Ureter (tissue), 1 donor: ENCODE measurements at regions not wholly inside any gene's neighbourhood (a gene's known extent, or its start where the extent isn't known, plus 50 kb on each side); places are given as distances from the start of the nearest gene placed in this dataset.
"Not testable (repeated sequence)": the region's sequence is repeated elsewhere in the genome, so short reads cannot be mapped to it uniquely, and the experiment has no call there.

Experiments
- DNase-seq: peaks from one replicate; pipeline ENCODE4 v3.0.0-alpha.2; 2020; ENCODE audit warnings: low spot score
- donor health status: DM: yes; HTN: yes; CAD: no.

DNA sequence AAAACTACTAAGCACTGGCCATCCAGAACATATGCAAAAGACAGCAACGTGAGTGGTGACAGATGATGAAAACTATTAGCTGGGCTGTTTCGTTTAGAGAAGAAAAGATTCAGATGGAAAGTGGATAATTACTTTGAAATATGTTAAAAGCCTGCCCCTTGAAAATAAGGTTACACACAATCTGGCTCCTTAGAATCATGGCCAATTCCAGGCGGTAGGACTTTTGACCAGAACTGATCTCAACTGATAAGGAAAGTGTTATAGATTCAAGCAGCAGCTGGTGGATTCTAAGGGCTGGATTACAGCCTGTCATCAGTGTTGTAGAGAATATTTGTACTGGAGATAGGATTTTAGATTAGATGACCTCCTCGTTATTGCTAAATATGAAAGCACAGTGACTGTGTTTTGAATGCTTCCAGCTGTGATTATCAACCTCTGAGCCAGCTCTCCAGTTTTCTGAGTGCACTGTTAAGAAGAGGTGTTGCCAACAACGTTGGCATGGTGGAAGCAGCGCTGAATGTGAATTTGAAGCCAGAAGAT, 75.1 kb downstream of the KBTBD2 start:
- not testable (repeated sequence) for DNase-seq

DNA sequence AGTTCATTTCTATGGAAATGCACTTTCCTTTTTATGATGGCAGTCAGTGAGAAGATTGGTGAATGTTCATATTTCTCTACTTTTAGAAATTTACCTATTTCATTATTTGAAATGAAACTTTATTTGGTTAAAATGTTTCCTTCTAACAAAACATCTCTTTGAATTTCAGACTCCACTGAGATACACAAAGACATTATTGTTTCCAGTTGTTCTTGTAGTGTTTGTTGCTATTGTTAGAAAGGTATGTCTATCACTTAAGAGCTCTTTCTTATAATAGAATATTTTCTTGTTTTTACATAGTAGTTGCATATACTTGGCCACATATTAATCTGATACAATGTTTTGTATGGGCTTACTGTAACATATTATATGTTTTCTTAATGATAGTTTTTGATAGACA, 76.8 kb downstream of the KBTBD2 start:
- DNase-seq: not testable (repeated sequence)

DNA sequence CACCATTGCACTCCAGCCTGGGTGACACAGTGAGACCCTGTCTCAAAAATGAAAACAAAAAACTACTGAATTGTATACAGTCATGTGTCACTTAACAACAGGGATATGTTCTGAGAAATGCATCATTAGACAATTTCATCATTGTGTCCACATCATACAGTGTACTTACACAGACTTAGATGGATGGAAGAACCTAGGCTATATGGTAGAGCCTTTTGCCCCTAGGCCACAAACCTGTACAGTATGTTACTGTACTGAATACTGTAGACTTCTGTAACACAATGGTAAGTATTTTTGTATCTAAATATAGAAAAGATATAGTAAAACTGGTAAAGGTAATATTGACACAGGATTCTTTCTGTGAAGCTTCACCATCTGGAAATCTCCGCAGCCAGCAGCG, 81.7 kb downstream of the KBTBD2 start:
- DNase-seq: no peak

DNA sequence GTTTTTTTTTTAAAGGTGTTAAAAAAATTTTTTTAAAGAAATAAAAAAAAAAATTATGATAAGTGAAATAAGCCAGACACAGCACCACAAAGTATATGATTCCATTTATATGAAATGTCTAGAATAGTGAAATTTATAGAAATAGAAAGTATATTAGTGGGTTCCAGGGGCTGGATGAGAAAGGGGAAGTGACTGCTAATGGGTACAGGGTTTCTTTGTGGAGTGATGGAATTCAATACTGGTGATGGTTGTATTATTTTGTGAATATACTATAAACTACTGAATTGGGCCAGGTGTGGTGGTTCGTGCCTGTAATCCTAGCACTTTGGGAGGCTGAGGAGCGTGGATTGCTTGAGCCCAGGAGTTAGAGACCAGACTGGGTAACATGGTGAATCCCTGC, 82.2 kb downstream of the KBTBD2 start:
- DNase-seq: no peak

DNA sequence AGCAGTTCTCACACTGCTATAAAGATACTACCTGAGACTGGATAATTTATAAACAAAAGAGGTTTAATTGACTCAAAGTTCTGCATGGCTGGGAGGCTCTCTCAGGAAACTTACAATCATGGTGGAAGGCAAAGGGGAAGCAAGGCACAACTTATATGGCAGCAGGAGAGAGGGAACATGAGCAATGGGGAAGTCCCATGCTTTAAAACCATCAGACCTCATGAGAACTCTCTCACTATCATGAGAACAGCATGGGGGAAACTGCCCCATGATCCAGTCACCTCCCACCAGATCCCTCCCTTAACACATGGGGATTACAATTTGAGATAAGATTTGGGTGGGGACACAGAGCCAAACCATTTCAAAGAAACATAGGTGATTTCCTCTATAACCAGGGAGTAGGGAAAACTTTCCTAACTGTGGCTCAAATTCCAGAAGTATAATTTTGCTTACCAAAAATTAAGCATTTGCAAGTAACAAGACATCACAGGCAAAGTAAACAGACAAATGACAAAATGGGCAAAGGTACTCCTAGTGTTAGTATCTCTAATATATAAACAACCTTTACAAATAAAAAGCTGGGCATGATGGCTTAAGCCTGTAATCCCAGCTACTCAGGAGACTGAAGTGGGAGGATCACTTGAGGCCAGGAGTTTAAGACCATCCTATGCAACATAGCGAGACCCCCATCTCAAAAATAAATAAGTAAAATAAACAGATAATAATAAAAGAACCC, 88.0 kb downstream of the KBTBD2 start:
- no peak for DNase-seq

DNA sequence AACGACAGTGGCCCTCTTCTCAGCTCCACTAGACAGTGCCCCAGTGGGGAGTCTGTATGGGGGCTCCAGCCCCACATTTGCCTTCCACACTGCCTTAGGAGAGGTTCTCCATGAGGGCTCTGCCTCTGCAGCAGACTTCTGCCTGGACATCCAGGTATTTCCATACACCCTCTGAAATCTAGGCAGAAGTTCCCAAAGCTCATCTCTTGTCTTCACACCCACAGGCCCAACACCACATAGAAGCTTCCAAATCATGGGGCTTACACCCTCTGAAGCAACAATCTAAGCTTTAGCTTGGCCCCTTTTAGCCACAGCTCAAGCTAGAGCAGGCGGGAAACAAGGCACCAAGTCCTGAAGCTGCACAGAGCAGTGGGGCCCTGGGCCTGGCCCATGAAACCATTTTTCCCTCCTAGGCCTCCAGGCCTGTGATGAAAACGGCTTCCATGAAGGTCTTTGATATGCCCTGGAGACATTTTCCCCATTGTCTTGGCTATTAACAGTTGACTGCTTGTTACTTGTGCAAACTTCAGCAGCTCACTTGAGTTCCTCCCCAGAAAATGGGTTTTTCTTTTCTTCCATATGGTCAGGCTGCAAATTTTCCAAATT, 89.2 kb downstream of the KBTBD2 start:
- no peak for DNase-seq

DNA sequence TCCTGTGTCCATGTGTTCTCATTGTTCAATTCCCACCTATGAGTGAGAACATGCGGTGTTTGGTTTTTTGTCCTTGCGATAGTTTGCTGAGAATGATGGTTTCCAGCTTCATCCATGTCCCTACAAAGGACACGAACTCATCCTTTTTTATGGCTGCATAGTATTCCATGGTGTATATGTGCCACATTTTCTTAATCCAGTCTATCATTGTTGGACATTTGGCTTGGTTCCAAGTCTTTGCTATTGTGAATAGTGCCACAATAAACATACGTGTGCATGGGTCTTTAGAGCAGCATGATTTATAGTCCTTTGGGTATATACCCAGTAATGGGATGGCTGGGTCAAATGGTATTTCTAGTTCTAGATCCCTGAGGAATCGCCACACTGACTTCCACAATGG, 98.5 kb downstream of the KBTBD2 start:
- DNase-seq: not testable (repeated sequence)

DNA sequence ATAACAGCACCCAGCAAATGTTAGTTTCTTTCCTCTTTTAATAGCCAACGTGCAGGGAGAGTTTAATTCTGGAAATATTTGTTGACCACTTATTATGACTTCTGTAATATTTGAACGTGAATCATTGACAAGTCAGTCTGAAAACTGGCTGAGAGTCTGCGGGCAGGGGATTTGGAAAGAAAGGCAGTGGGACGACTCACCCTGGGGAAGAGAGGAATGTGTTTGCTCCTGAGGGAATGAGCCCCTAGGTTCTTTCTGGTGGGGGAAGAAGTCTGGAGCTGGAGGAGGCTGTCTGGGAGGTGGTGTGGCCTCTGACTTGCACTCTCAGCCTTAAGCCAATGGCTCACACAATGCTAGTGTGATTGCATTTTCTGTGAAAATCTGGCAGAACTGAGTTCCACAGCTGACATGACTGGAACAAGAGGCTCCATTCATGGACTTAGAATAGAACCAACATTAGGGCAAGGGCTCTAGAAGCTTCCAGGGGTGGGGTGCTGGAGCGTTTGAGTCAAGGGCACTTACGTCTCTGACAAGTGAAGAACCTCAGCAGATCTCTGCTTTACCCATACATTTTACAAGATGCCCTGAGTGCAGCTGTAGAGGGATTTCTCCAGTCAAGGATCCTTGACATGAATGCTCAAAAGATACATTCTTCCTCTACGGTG, 100.7 kb downstream of the KBTBD2 start:
- DNase-seq: not testable (repeated sequence)

DNA sequence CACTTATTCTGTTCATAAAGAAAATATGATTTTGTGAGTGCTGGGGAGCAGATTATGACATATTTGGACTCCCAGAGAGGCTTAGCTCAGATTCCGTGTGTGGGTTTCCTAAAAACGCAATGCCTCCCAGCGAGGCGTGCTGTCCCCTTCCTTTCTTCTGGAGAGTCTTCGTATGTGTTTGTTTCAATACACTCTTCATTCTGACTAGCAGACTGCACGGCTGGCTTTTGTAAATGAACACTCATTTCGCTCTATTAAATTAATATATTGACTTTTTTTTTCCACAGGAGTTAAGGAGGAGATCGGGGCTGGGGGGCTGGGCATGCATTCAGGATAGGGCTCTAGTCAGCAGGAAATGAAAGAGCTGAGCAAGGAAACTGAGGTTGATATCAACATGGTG, 102.3 kb downstream of the KBTBD2 start:
- not testable (repeated sequence) for DNase-seq

DNA sequence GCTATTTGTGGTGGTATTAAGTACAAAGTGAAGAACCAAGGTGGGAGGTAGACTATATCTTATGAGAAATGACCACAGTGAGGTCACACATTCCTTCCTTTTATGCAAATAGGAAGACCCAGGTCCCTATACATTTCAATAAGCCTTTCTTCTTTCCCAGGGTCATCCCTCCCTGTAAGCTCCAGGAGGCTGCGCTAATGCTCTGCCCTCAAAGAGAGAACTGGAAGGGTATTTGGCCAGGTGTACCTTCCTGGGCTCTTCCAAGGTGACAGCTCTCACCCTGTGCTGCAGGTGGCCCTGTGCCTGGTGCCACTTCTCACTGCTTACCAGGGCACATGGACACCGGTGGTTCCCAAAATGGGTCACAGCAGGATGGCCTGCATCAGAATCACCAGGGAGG, 103.4 kb downstream of the KBTBD2 start:
- not testable (repeated sequence) for DNase-seq

DNA sequence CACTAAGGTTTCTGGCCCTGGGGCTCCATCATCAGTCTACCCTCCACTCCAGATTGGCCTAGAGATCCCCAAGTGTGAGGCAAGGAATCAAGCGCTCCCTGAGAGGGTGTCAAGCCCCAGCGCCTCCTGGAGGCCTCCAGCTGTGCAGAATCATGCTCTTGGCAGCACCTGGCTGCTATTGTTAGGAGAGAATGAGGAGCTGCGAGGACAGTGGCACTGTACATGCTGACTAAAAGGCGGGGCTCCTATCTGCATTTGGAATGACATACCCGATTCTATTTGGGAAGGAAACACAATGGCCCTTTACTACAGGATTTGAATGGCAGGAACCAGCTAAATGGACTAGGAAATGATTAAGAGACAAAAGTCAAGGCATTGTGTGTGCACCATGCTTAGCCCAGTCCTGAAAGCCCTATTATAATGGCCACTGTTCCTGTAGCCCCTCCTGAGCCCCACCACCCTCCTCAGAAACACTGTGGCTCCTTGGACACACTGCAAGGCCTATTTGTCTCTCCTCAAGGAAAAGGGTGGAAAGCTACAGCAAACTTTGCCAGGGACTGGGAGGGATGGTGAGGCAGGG, 106.1 kb downstream of the KBTBD2 start:
- not testable (repeated sequence) for DNase-seq

DNA sequence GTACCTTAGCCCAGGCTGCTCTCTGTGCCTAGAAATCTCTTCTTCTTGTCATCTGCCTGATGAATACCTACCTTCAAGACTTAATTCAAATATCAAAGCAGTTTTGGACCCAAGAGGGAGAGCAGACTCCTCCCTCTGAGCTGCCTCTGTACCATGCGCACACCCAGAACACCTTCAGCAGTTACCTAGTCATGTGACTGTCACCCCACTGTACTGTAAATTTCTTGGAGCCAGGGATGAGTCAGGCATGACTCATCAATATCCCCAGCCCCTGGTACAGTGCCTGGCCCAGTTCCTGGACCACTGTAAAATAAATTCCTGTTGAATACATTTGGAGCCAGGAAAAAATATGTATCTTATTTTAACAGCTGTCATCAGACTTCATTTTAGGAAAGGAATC, 111.7 kb downstream of the KBTBD2 start:
- not testable (repeated sequence) for DNase-seq

DNA sequence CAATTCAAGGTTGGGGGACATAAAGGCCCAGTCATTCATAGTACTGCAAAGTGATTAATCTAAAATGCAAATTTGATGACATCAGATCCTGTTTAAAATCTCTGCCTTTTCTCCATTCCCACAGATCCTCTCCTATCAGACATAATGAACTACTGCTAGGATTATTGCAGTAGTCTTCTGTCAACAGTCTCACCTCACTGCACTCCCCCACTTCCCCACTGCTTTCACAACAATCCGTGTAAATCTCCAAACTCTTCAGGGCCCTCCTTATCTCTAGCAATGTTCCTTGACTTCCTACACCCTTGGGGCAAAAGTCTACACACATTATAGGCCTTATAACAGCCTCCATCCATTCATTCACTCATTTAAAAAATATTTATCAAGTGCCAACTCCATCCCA, 112.4 kb downstream of the KBTBD2 start:
- no peak for DNase-seq

DNA sequence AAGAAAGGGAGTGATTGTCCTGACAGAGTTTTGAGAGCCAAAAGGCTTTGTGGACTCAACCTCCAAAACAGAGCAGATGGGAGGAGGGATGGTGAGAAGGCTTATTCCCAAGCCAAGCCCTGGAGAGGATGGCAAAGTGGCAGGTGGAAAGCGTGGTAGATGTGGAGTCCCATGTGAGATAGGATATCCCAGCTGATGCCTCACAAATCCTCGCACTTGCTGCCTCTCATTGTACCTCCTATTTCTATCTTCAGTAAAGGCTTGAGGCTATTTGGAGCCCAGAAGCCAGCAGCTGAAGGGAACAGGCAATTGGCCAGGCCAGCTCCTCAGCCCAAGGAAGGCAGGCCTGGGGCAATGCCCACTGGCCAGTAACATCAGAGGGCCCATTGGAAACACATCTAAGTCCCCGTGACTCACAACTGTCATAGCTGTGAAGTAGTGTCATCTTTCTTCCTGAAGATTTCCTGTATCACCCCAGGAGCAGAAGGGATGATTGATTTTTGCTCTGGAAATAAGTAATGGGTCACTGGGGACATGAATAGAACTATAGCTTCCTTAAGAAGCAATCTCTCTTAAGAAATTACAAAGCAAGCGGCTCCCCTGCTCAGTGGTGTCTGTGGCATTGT, 114.4 kb downstream of the KBTBD2 start:
- not testable (repeated sequence) for DNase-seq

DNA sequence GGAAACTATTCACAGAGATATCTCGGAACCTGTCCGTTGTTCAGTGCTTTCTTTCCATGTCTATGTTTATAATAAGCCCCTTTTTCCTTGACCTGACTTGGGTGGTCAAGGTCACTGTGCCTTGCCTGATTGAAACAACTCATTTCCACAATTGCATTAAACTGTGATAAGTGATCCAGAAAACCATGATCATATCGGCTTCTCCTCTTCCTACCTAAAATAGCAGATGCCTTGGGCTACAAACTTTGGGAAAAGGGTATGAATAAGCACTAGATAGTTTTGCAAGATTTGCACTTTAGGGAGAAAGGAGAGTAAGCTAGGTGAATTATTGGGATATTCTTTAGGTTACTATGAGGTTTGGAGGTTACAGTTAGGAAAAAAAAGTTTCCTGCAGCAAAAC, 115.2 kb downstream of the KBTBD2 start:
- not testable (repeated sequence) for DNase-seq

DNA sequence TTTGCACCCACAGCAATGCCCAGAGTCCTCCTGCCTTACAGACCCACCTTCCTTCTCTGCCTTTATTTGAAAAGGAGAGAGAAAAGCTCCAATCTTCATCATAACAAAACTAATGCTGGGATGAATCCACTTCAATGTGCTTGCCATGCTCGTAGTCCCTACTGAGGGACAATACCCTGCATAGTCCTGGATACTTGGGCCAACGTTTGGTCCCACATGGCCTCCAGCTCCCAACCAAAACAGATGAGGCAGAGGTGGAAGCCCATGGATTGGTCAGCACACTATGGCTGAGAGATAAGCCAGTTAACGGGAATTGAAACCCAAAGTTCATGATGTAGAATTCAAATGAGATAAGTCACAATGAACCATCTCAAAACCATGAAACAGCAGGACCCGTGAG, 115.8 kb downstream of the KBTBD2 start:
- DNase-seq: not testable (repeated sequence)

DNA sequence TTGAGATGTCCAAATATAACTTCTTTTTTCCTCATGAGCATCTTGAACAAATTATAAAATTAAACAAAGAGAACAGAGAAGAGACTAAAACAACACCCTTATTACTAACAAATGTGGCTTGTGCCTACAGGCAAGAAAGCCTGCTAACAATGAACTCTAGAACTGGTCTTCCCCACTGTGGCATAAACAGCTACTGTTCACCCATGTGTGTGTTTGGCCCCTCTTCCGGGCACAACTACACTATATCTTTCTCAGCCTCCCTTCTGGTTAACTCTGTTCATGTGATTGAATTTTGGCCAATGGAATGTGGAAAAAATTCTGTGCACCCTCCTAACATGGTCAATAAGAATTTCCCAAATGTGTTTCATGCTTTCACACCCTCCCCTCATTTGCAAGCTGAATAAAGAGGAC, 117.0 kb downstream of the KBTBD2 start:
- DNase-seq: no peak

DNA sequence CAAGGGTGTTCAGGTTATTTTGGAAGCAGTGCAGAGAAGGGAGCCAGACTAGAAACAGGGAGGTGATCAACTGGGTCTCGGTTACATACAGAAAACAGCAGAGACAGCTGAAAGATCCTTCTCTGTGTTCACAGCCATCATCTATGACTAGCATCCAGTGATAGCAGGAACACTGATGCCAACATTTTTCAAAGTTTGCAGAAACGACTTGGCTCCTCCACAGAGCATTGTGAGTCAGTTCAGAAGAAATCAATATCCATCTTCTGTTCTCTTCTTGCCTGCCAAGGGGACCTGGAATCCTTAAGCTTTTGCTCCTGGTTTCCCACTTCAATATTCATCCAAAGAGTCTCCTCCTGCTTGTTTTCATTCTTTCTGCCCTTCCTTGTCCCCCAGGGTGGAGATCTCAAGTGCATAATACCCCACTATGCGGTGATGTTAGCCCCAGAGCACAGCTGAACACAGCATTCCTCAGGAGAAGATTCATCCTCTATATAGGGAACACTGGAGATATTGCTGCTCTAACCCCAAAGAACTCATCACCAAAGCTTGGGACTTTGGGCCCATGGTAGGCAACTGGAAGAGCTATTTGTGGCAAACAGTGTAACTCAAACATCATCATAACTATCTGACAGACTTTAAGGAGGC, 122.6 kb downstream of the KBTBD2 start:
- not testable (repeated sequence) for DNase-seq

DNA sequence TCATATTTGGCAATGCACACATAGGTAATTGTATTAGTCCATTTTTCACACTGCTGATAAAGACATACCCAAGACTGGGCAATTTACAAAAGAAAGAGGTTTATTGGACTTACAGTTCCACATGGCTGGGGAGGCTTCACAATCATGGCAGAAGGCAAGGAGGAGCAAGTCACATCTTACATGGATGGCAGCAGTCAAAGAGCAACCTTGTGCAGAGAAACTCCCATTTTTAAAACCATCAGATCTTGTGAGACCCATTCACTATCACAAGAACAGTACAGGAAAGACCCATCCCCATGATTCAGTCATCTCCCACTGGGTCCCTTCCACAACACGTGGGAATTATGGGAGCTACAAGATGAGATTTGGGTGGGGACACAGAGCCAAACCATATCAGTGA, 123.2 kb downstream of the KBTBD2 start:
- not testable (repeated sequence) for DNase-seq

DNA sequence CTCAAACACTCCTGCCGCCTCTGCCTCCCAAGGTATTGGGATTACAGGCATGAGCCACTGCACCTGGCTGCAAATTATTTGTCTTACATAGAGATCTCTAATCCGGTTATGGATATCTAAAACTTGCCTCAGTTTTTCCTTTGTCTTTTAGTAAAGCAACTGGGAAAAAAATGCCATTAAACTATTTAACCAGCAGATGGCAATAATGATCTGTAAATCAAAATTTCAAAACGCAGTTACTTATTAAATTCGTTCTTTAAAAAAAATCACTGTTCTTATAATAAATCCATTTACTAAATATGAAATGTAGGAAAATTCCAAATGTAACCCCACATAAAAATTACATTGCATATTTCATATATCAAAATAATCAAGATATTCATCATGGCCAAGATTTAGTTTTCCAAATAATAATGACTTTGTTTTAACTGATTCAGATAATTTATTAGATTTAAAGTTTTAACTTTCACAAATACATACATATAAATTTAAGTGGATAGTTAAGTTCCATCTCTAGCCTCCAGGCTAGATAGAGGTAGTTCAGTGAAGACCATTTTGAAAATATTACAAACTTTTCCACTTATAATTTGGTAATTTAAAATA, 125.8 kb downstream of the KBTBD2 start:
- DNase-seq: not testable (repeated sequence)

DNA sequence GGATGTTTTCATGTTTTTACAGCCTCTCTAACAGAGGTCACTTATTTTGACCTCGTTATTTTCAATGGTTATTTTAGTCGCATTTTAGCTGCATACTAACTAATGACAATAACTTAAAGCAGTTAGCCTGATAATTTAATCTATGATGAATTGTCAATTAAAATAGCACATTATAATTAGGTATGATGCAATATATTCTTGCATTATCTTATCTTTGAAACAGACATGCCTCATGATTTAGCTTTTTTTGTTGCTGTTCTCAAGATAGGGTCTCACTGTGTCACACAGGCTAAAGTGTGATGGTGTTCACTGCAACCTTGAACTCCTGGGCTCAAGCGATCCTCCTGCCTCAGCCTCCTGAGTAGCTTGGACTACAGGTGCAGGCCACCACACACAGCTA, 126.4 kb downstream of the KBTBD2 start:
- no peak for DNase-seq
